GM21528 (cell line): ENCODE measurements at regions not wholly inside any gene's neighbourhood (a gene's known extent, or its start where the extent isn't known, plus 50 kb on each side); places are given as distances from the start of the nearest gene placed in this dataset.
"Not testable (repeated sequence)": the region's sequence is repeated elsewhere in the genome, so short reads cannot be mapped to it uniquely, and the experiment has no call there.

ENCODE experiments used
- ATAC-seq: cut with Tn5 transposase; IDR thresholded peaks from one replicate; pipeline ENCODE4 v1.9.1; 2021; ENCODE audit warnings: mild to moderate bottlenecking, moderate library complexity; ENCODE audit not compliant: unreplicated experiment, low FRiP score

GRCh38 chr20:7147220-7147601, 379.7 kb downstream of the BMP2 start:
- no peak for ATAC-seq

GRCh38 chr20:7151676-7152470, 384.4 kb downstream of the BMP2 start:
- no peak for ATAC-seq

GRCh38 chr20:7155282-7155681, 387.8 kb downstream of the BMP2 start:
- no peak for ATAC-seq

- ATAC-seq = no peak
Observed at GRCh38 chr20:7155794-7156193, 388.3 kb downstream of the BMP2 start.

GRCh38 chr20:7159903-7160302, 392.4 kb downstream of the BMP2 start:
- no peak for ATAC-seq

- no peak for ATAC-seq
Observed at GRCh38 chr20:7161690-7162089, 394.2 kb downstream of the BMP2 start.

- no peak for ATAC-seq
Observed at GRCh38 chr20:7171911-7172310, 404.4 kb downstream of the BMP2 start.

- no peak for ATAC-seq
Observed at GRCh38 chr20:7174554-7174953, 407.1 kb downstream of the BMP2 start.

- ATAC-seq = not testable (repeated sequence)
Observed at GRCh38 chr20:7175827-7176226, 408.3 kb downstream of the BMP2 start.

GRCh38 chr20:7178004-7178403, 410.5 kb downstream of the BMP2 start:
- no peak for ATAC-seq

GRCh38 chr20:7180256-7181045, 413.0 kb downstream of the BMP2 start:
- no peak for ATAC-seq

GRCh38 chr20:7189231-7189630, 421.7 kb downstream of the BMP2 start:
- no peak for ATAC-seq

GRCh38 chr20:7193681-7194080, 426.2 kb downstream of the BMP2 start:
- ATAC-seq = no peak

- ATAC-seq = no peak
Observed at GRCh38 chr20:7195704-7196103, 428.2 kb downstream of the BMP2 start.

- no peak for ATAC-seq
Observed at GRCh38 chr20:7196481-7196880, 429.0 kb downstream of the BMP2 start.

- no peak for ATAC-seq
Observed at GRCh38 chr20:7199861-7200260, 432.4 kb downstream of the BMP2 start.

- ATAC-seq = no peak
Observed at GRCh38 chr20:7207186-7207798, 439.8 kb downstream of the BMP2 start.

- ATAC-seq = no peak
Observed at GRCh38 chr20:7210910-7211309, 443.4 kb downstream of the BMP2 start.

GRCh38 chr20:7214081-7214740, 446.7 kb downstream of the BMP2 start:
- ATAC-seq = no peak

GRCh38 chr20:7217606-7218005, 450.1 kb downstream of the BMP2 start:
- no peak for ATAC-seq

GRCh38 chr20:7220755-7221154, 453.3 kb downstream of the BMP2 start:
- ATAC-seq = no peak
